PC-9 (cell line): ENCODE measurements at regions not wholly inside any gene's neighbourhood (a gene's known extent, or its start where the extent isn't known, plus 50 kb on each side); places are given as distances from the start of the nearest gene placed in this dataset.

Source experiments
- CTCF ChIP-seq: fragments of 200-600 bp; sonication (generic); conservative IDR thresholded peaks from 2 replicates; pipeline ENCODE4 v1.6.1; 2017; ENCODE audit warnings: mixed run types, antibody characterized with exemption, mild to moderate bottlenecking, moderate library complexity
- EZH2 ChIP-seq: fragments of 200-600 bp; sonication (generic); IDR thresholded peaks from 2 replicates; pipeline ENCODE4 v1.8.0; 2017; ENCODE audit warnings: antibody characterized with exemption, low read depth

DNA sequence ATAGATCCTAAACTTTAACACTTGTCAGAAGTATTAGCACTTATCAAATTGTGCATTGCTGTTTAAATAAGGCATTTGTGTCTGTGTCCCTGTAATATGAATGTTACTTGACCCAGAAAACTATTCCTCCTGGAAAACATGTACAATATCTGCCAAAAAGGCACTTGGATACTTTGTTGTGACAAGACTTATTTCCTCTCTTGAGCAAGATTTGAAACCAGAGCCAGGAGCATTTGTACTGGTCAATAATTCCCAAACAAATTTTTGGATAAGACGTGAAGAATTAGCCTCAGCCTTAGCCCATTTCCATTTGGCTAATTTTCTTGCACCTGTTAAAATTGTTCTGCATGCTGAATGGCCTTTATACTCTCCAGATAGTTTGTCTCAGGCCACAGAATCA, 176.3 kb upstream of the GK2 start:
- TF ChIP-seq CTCF (no peak), EZH2 (no peak)
